Hepatocyte (in vitro differentiated cells): ENCODE measurements at regions not wholly inside any gene's neighbourhood (a gene's known extent, or its start where the extent isn't known, plus 50 kb on each side); places are given as distances from the start of the nearest gene placed in this dataset.

Experiments used
- CTCF ChIP-seq: fragments of 200-600 bp; sonication (generic); IDR thresholded peaks from 2 replicates; pipeline ENCODE4 v1.5.1; 2016; ENCODE audit warnings: antibody characterized with exemption, mild to moderate bottlenecking; ENCODE audit not compliant: poor library complexity
- EZH2 ChIP-seq: fragments of 200-600 bp; sonication (generic); IDR thresholded peaks from 2 replicates; pipeline ENCODE4 v1.6.1; 2016; ENCODE audit warnings: antibody characterized with exemption, mild to moderate bottlenecking, borderline replicate concordance
- EZH2phosphoT487 ChIP-seq: fragments of 200-600 bp; sonication (generic); IDR thresholded peaks from one replicate; pipeline ENCODE4 v1.6.1; 2018; ENCODE audit warnings: antibody characterized with exemption, mild to moderate bottlenecking, low read depth, moderate library complexity; ENCODE audit not compliant: unreplicated experiment, severe bottlenecking

- TF ChIP-seq EZH2phosphoT487 (no peak), CTCF (no peak), EZH2 (no peak)
These were observed 79.7 kb upstream of the BCOR start for GRCh38 chrX:40177489-40177888.
